ENCODE measurements at regions not wholly inside any gene's neighbourhood (a gene's known extent, or its start where the extent isn't known, plus 50 kb on each side); places are given as distances from the start of the nearest gene placed in this dataset.

GRCh38 chr20:51074062-51074461 lies 51.2 kb upstream of the KCNG1 start:
- H3F3A ChIP-seq (ENCODE audit: low read length, unreplicated experiment): no peaks in the 10 kb centered on the region
- DNase-seq (no peak), ATAC-seq (no peak)
- H3K9ac ChIP-seq (ENCODE audit: low read length): no peak overlapping the region
- no peak overlapping the region for H3K4me2 ChIP-seq (ENCODE audit: low read length)
- H3K79me2 ChIP-seq (ENCODE audit: low read length): no peaks in the 10 kb centered on the region
- H3K27me3 ChIP-seq (ENCODE audit: low read length): peaks cover 54% of the 10 kb centered on the region
- TF ChIP-seq CTCF (conservative IDR thresholded peaks at IDR 0.05; ENCODE audit: low read depth, low read length): no peak
- no peak for TF ChIP-seq EZH2 (IDR thresholded peaks at IDR 0.05; ENCODE audit: low read length, unreplicated experiment)
- no peak for TF ChIP-seq EZH2phosphoT487 (IDR thresholded peaks at IDR 0.05; ENCODE audit: borderline replicate concordance, low read length)
- H3K27ac ChIP-seq (ENCODE audit: low read length): no peak overlapping the region
- no peak overlapping the region for H2AFZ ChIP-seq (ENCODE audit: low read length)
- intact Hi-C loops (cut with micrococcal nuclease): no loop called here
- no peaks in the 10 kb centered on the region for H4K20me1 ChIP-seq (ENCODE audit: low read length)
- no peaks in the 10 kb centered on the region for H3K9me3 ChIP-seq (ENCODE audit: low read length)
- H3K4me1 ChIP-seq (ENCODE audit: insufficient read depth, low read length): no peaks in the 10 kb centered on the region
- ChIA-PET CTCF (no interaction called here), POLR2A (ENCODE audit: unreplicated experiment) (interaction anchor here (0.6 kb wide), 2 partner anchors 12 to 76 kb away, joined by 3 to 4 read pairs; no protein-coding TSS in a partner anchor)
- H3K9me2 ChIP-seq (replicated peaks; ENCODE audit: low read length): no peaks in the 10 kb centered on the region
- H3K36me3 ChIP-seq (ENCODE audit: low read depth, low read length): no peaks in the 10 kb centered on the region
- no peak overlapping the region for H3K4me3 ChIP-seq (ENCODE audit: low read length)
- no TSS peak for BruUV-seq (replicated peaks)

Data from PC-3 (cell line).